Left forelimb (tissue), 1 donor: ENCODE measurements at regions not wholly inside any gene's neighbourhood (a gene's known extent, or its start where the extent isn't known, plus 50 kb on each side); places are given as distances from the start of the nearest gene placed in this dataset.

Source experiments
- DNase-seq: peaks from one replicate; pipeline ENCODE4 v3.0.0-alpha.2; 2018; ENCODE audit warnings: low spot score

GRCh38 chr17:73815474-73815873 is 171.2 kb upstream of the SDK2 start:
- DNase-seq, result no peak

DNA sequence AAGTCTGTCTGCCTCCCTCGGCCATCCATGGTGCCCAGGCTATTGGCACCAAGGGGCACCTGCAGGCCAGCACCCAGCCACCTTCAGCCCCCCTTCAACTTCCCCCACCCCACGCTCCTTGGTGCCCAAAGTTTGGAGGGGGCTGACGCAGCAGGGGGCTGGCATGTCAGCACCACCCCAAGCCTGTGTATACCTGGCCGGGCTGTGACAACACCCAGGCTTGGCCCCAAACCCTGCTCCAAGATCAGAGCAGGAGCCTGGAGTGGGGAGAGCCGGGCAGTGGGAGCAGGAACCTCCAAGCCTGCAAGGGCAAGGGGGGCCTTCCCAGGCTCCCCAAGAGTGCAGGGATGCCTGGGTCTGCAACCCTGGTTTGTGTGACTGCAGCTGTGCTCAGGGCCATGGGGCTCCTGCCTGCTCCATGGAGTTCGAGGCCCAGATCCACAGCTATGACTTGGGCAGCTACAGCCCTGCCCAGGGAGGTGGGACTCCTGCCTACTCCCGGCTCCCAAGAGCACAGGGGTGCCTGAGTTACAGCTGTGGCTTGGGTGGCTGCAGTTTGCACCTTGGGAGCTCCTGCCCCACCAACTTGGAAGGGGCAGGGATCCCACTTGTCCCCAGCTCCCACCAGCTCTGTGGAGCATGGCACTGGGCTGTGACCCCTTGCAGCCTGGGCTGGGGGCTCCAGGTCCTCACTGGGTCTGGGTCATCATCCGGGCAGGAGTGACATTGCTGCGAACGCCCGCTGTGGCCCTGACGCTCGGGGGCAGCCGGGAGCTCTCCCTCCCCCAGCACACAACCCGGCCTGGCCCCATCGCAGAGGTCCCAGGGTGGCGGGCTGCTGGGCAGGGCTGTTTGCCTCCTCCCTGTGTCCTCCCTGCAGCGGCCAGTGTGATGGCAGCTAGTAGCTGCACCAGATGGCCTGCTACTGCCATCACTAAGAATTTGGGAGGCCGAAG is 175.5 kb upstream of the SDK2 start:
- no peak for DNase-seq

- DNase-seq, result no peak
Observed at GRCh38 chr17:73820686-73821448, 176.6 kb upstream of the SDK2 start.

DNA sequence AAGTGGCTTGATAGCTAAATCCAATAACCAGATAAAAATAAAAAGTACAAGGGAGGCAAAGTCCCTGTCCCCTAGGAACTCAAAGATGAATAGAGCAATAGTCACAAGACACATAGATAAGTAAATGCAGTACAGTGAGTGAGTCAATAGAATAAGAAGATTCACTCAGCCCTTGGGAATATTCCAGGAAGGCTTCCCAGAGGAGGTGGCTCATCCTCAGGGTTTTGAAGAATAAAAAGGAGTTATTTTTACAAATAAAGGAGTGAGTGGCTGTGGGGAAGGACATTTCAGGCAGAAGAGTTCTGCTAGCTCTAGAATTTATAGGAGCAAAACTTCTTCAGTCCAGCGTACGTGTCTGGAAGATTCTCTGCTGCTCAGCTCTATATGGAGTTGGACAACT is 177.4 kb upstream of the SDK2 start:
- no peak for DNase-seq

GRCh38 chr17:73822371-73822770 is 178.1 kb upstream of the SDK2 start:
- DNase-seq, result no peak

GRCh38 chr17:73823684-73824083 is 179.4 kb upstream of the SDK2 start:
- no peak for DNase-seq

DNA sequence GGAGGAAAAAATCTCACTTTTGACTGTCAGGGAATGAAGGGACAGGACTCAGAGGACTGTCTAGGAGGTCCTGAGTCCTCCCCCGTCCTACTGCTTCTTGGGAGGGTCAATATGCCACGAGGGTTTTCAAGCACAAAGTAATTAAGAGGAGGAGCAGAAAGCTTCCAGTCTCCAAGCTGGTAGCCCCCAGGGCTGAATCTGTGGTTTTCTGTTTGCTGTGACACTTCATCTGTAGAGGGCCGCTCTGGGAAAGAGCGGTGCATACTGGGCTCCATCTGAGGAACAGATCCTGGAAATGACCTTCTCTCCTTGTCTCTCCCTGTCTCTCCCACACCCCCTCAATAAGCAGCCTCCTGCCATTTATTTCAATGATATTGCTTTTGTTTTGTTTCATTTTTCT is 180.1 kb upstream of the SDK2 start:
- DNase-seq, result no peak

- no peak for DNase-seq
Observed at GRCh38 chr17:73826181-73826871, 182.1 kb upstream of the SDK2 start.

- no peak for DNase-seq
Observed at GRCh38 chr17:73826872-73827228, 182.6 kb upstream of the SDK2 start.

GRCh38 chr17:73827627-73828291 is 183.5 kb upstream of the SDK2 start:
- no peak for DNase-seq

- DNase-seq, result no peak
Observed at GRCh38 chr17:73829676-73830280, 185.5 kb upstream of the SDK2 start.

DNA sequence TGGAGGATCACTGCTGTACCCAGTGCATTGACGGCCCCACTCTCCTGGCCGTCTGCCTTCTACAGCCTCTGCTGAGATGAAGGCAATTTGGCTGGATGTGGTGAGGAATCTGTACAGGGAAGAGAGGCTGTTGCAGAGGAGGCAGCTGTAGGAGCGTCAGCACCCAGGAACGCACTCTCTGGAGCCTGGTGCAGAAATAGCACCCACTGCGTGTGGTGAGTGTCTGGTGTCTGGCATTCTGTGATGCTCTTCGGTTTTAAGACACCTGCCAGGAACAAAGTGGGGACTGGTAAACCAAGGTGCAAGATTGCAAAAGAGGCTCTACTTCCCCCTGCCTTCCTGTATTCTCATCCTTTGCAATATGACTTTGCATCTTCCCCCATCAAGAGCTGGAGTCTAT is 187.5 kb upstream of the SDK2 start:
- DNase-seq, result no peak

GRCh38 chr17:73833775-73834488 is 189.7 kb upstream of the SDK2 start:
- no peak for DNase-seq

DNA sequence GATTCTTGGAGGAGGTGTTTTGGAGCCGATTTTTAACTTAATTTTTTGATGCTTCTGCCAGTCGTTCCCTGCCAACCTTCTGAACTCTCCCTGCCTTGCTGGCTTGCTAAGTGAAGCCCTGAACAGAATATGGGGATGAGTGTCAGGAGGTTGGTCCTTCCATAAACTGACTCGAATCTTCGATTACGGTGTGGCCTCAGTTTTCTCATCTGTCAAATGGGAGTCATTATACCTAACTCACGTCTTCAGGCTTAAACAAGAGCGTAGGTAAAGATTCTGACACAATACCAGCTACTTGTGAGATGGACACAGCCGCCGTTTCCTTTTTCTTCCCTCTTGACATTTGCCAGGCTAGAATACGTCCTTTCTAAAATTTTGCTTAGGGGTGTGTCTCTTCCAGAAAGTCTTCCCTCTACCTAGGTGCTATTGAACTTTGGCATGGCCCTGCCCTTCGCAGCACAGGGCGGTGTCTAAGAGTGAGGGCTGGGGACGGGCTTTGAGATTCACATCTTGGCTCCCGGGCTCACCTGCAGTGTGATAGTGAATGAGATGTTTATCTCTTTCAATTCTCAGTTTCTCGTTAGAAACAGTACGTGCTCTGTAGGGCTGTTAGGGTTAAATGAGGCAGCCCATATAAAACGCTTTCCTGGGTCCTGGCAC is 190.6 kb upstream of the SDK2 start:
- no peak for DNase-seq

DNA sequence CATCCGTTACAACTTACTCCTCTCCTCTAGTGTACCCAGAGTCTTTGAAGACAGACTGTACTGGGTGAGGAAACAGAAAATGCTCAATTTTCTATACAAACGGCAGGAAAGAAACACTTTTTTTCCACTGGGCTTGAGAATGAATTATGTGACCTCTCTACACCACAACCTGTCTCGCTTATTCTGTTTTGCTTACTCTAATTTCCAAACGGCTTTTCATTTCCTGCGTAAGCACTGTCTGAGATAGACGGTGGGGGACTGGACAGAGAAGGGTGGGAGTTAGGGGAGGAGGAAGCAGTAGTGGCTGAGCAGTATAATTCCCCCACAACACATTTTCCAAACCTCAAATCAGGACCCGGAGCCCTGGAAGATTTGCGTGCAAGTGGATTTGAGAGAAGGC is 191.4 kb upstream of the SDK2 start:
- no peak for DNase-seq

DNA sequence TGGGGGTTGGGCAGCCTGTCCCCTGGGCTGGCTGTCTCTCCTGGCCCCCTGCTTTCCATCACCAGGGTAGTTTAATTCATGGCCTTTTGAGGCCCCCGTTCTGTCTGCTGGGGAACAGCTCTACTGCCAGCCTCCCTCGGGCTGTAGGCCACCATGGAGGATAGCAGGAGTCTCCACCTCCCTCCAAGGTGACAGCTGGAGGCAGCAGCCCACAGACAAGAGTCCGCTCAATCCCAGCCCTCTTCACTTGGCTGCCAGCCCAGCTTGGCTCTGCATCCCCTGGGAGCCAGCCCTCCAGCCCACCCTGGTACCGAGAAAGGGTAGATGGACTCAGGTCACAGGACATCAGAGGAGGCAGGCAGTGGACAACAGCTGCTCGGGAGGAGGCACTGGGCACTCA is 194.6 kb upstream of the SDK2 start:
- no peak for DNase-seq

- no peak for DNase-seq
Observed at GRCh38 chr17:73840829-73841228, 196.6 kb upstream of the SDK2 start.

GRCh38 chr17:73841431-73842060 is 197.3 kb upstream of the SDK2 start:
- no peak for DNase-seq

DNA sequence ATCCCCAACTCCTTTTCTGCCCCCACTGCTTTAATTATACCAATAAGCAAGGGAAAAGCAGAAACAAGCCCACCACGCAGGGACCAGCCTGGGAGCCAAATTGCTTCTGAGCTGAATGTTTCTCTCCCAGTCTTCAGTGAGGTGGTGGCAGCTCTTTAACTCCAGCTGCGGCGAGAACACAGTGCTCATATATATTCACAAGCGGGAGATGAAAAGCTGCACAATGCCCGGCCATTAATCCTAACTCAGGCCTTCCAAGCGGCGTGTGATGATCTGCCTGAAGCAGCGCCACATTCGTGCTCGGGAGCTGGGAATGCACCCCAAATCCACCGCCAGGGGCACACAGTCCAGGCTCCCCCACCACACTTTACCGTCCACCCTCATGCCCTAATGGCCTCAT is 203.7 kb upstream of the SDK2 start:
- no peak for DNase-seq

GRCh38 chr17:73850426-73850825 is 206.2 kb upstream of the SDK2 start:
- no peak for DNase-seq
